ENCODE measurements at regions not wholly inside any gene's neighbourhood (a gene's known extent, or its start where the extent isn't known, plus 50 kb on each side); places are given as distances from the start of the nearest gene placed in this dataset.

DNA sequence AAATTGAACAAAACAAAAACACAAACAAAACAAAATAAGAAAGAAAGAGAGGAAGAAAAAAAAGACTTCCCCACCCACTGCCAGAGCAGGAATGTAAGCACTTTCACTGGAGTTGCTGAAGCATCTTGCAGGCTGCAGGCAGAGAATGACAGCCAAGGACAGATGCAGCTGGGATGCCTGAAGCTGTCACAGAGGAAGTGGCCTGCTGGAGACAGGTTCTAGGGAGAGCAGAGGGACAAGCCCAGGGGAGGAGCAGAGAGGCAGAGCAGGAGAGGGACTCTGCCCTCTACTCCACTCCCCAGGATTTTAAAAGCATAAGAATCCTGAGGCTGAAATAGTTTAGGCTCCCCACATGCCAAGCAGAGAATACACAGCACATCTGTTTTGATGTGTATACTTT is 326.2 kb downstream of the TUSC7 start:
- no peak for TF ChIP-seq POLR2A (IDR thresholded peaks at IDR 0.05; ENCODE audit: low read length)
- no peak for TF ChIP-seq GATA1 (IDR thresholded peaks at IDR 0.05; ENCODE audit: low read depth, low read length)
